Liver (tissue), 8 donors: ENCODE measurements at regions not wholly inside any gene's neighbourhood (a gene's known extent, or its start where the extent isn't known, plus 50 kb on each side); places are given as distances from the start of the nearest gene placed in this dataset.
A peak's percentile ranks its signal among the peaks of the same experiment; 100 is the strongest.

Experiments
- DNase-seq: peaks from one replicate; pipeline ENCODE4 v3.0.0-alpha.2; 2017; ENCODE audit warnings: low spot score
- H3K27ac ChIP-seq, 2 donors: one replicate each; pipeline ENCODE4 v1.7.0; 2013; ENCODE audit warnings: inconsistent platforms in 2 of 2, low read length in 2 of 2, control low read depth in 1 of 2, low read depth in 1 of 2, mild to moderate bottlenecking in 1 of 2
- H3K27me3 ChIP-seq, 4 donors: one replicate each; pipeline versions ENCODE4 v1.6.1 to v1.7.0; 2013; ENCODE audit warnings: low read length in 3 of 4, inconsistent platforms in 1 of 4, mild to moderate bottlenecking in 1 of 4, moderate library complexity in 1 of 4; ENCODE audit not compliant: control insufficient read depth in 4 of 4, insufficient read depth in 4 of 4
- H3K36me3 ChIP-seq, 4 donors: one replicate each; pipeline versions ENCODE4 v1.6.1 to v1.7.0; 2013; ENCODE audit warnings: low read length in 3 of 4, mild to moderate bottlenecking in 3 of 4, low read depth in 1 of 4, moderate library complexity in 1 of 4; ENCODE audit not compliant: control insufficient read depth in 4 of 4, insufficient read depth in 3 of 4
- H3K4me1 ChIP-seq, 4 donors: one replicate each; pipeline versions ENCODE4 v1.6.1 to v1.7.0; 2013; ENCODE audit warnings: low read length in 3 of 4, mild to moderate bottlenecking in 3 of 4, moderate library complexity in 1 of 4; ENCODE audit not compliant: control insufficient read depth in 4 of 4, insufficient read depth in 4 of 4
- H3K4me3 ChIP-seq, 3 donors: one replicate each; pipeline versions ENCODE4 v1.6.1 to v1.7.0; 2013; ENCODE audit warnings: low read length in 3 of 3, control low read depth in 1 of 3, low read depth in 1 of 3, mild to moderate bottlenecking in 1 of 3
- H3K9ac ChIP-seq, 2 donors: one replicate each; pipeline ENCODE4 v1.7.0; 2013; ENCODE audit warnings: low read length in 2 of 2, mild to moderate bottlenecking in 2 of 2, moderate library complexity in 2 of 2, control low read depth in 1 of 2, low read depth in 1 of 2
- H3K9me3 ChIP-seq, 4 donors: one replicate each; pipeline versions ENCODE4 v1.6.1 to v1.7.0; 2013; ENCODE audit warnings: low read length in 3 of 4; ENCODE audit not compliant: control insufficient read depth in 4 of 4
- EGR1 ChIP-seq, 2 donors: IDR thresholded peaks; 2 replicates each; pipeline ENCODE4 v1.6.1; 2016 to 2018; ENCODE audit warnings: antibody characterized with exemption in 2 of 2, low read depth in 2 of 2
- FOXA1 ChIP-seq: IDR thresholded peaks from 2 replicates; pipeline ENCODE4 v1.6.1; 2016; ENCODE audit warnings: antibody characterized with exemption
- FOXA2 ChIP-seq: IDR thresholded peaks from 2 replicates; pipeline ENCODE4 v1.6.1; 2016; ENCODE audit warnings: antibody characterized with exemption
- GABPA ChIP-seq, 2 donors: IDR thresholded peaks in 1 of 2; conservative IDR thresholded peaks in 1 of 2; 2 replicates each; pipeline ENCODE4 v1.6.1; 2016; ENCODE audit warnings: antibody characterized with exemption in 2 of 2, mild to moderate bottlenecking in 1 of 2, moderate library complexity in 1 of 2
- HNF4A ChIP-seq, 2 donors: conservative IDR thresholded peaks; 2 replicates each; pipeline ENCODE4 v1.6.1; 2016; ENCODE audit warnings: antibody characterized with exemption in 2 of 2, mild to moderate bottlenecking in 2 of 2
- HNF4G ChIP-seq: IDR thresholded peaks from 2 replicates; pipeline ENCODE4 v1.6.1; 2016; ENCODE audit warnings: antibody characterized with exemption
- JUND ChIP-seq, 2 donors: IDR thresholded peaks; 2 replicates each; pipeline ENCODE4 v1.6.1; 2016; ENCODE audit warnings: antibody characterized with exemption in 2 of 2
- NR2F2 ChIP-seq: IDR thresholded peaks from 2 replicates; pipeline ENCODE4 v1.6.1; 2016; ENCODE audit warnings: antibody characterized with exemption
- RAD21 ChIP-seq, 2 donors: IDR thresholded peaks; 2 replicates each; pipeline ENCODE4 v1.6.1; 2016; ENCODE audit warnings: antibody characterized with exemption in 2 of 2, mild to moderate bottlenecking in 2 of 2
- RXRA ChIP-seq, 2 donors: IDR thresholded peaks; 2 replicates each; pipeline ENCODE4 v1.6.1; 2017 to 2018; ENCODE audit warnings: antibody characterized with exemption in 2 of 2, mild to moderate bottlenecking in 1 of 2
- SP1 ChIP-seq: IDR thresholded peaks from 2 replicates; pipeline ENCODE4 v1.6.1; 2018; ENCODE audit warnings: antibody characterized with exemption, mild to moderate bottlenecking
- TAF1 ChIP-seq: conservative IDR thresholded peaks from 2 replicates; pipeline ENCODE4 v1.6.1; 2016; ENCODE audit warnings: antibody characterized with exemption, mild to moderate bottlenecking
- YY1 ChIP-seq: IDR thresholded peaks from 2 replicates; pipeline ENCODE4 v1.6.1; 2016; ENCODE audit warnings: antibody characterized with exemption, mild to moderate bottlenecking
- WGBS: extraction: QIAGEN DNeasy Blood & Tissue Kit; methylation state at CpG from one replicate; pipeline ENCODE4 v1.1.7; 2013; 5-methylcytosine and 5-hydroxymethylcytosine counted together
- TF ChIP-seq, protein P1 (sequence below): IDR thresholded peaks from 2 replicates; pipeline ENCODE4 v1.6.1; 2016; ENCODE audit warnings: antibody characterized with exemption, mild to moderate bottlenecking
- TF ChIP-seq, protein P2 (sequence below): IDR thresholded peaks from 2 replicates; pipeline ENCODE4 v1.6.1; 2016; ENCODE audit warnings: antibody characterized with exemption
- TF ChIP-seq, protein P3 (sequence below): IDR thresholded peaks from 2 replicates; pipeline ENCODE4 v1.6.1; 2016; ENCODE audit warnings: antibody characterized with exemption
- TF ChIP-seq, protein P4 (sequence below): fragments of 150-350 bp; IDR thresholded peaks from 2 replicates; pipeline ENCODE4 v1.5.1; 2017; ENCODE audit warnings: improper control_type of control experiment, low read depth, low read length; ENCODE audit not compliant: missing input control
- TF ChIP-seq, protein P5 (sequence below): IDR thresholded peaks from 2 replicates; pipeline ENCODE4 v1.6.1; 2016; ENCODE audit warnings: antibody characterized with exemption
- donor health status: healthy.
- donor health status: healthy.
- donor health status: healthy.
- donor health status: healthy.
- donor health status: healthy.

DNA sequence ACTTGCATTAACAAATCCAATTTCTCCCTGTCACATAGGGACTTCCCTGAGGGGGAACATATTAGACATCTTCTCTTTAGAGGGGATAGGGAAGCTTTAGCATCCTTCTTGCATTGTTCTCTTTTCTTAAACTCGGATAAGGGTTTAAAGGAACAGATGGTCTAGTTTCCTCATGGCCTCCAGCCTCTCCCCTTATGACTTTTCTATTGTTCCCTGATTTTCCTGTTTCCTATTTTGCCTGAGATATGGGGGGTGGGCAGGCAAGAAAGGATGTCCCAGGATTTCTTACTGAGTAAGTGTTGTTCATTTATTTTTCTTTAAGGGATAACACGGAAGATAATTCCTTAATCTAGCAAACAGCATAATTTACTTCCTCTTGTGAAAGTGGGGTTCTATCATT is 107.7 kb upstream of the MAGEE2 start:
- no peaks in the 10 kb centered on the region for H3K9me3 ChIP-seq
- TF ChIP-seq, protein P1, sequence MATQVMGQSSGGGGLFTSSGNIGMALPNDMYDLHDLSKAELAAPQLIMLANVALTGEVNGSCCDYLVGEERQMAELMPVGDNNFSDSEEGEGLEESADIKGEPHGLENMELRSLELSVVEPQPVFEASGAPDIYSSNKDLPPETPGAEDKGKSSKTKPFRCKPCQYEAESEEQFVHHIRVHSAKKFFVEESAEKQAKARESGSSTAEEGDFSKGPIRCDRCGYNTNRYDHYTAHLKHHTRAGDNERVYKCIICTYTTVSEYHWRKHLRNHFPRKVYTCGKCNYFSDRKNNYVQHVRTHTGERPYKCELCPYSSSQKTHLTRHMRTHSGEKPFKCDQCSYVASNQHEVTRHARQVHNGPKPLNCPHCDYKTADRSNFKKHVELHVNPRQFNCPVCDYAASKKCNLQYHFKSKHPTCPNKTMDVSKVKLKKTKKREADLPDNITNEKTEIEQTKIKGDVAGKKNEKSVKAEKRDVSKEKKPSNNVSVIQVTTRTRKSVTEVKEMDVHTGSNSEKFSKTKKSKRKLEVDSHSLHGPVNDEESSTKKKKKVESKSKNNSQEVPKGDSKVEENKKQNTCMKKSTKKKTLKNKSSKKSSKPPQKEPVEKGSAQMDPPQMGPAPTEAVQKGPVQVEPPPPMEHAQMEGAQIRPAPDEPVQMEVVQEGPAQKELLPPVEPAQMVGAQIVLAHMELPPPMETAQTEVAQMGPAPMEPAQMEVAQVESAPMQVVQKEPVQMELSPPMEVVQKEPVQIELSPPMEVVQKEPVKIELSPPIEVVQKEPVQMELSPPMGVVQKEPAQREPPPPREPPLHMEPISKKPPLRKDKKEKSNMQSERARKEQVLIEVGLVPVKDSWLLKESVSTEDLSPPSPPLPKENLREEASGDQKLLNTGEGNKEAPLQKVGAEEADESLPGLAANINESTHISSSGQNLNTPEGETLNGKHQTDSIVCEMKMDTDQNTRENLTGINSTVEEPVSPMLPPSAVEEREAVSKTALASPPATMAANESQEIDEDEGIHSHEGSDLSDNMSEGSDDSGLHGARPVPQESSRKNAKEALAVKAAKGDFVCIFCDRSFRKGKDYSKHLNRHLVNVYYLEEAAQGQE: no peak
- TF ChIP-seq FOXA2 (no peak), FOXA1 (no peak), NR2F2 (peak; percentile 36), HNF4A (conservative IDR thresholded peaks at IDR 0.05) (no peak), RXRA (IDR thresholded peaks at IDR 0.05) (no peak)
- TF ChIP-seq, protein P2, sequence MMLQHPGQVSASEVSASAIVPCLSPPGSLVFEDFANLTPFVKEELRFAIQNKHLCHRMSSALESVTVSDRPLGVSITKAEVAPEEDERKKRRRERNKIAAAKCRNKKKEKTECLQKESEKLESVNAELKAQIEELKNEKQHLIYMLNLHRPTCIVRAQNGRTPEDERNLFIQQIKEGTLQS: no peak
- H3K27ac ChIP-seq: no peak overlapping the region
- DNase-seq: no peak
- 52% methylated on average over 2 of the region's 2 CpGs for WGBS
- H3K36me3 ChIP-seq: no peaks in the 10 kb centered on the region
- no peaks in the 10 kb centered on the region for H3K4me1 ChIP-seq
- H3K9ac ChIP-seq: no peak overlapping the region
- H3K27me3 ChIP-seq: peaks cover 0 to 3% (median 0%) of the 10 kb centered on the region in 4 donors
- no peak overlapping the region for H3K4me3 ChIP-seq

DNA sequence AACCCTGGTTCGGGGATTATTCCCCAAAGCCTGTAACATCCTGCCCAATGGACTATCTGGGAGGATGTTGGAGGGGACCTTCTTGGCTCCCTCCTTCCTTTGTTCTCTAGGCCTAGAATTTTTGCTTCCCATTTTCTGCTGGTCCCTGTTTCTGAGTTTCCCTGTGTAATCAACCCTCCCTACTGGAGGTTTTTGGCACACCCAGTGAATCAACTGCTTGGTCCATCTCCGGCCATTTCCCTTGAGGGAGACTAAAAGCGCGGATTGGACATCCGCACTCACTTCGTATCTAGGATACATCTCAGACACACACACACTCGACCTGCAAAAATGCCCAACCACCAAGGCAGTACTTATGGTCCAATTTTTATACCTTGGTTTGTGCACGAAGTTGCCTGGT is 108.2 kb upstream of the MAGEE2 start:
- no peak overlapping the region for H3K4me3 ChIP-seq
- H3K4me1 ChIP-seq: no peaks in the 10 kb centered on the region
- H3K9ac ChIP-seq: no peak overlapping the region
- no peaks in the 10 kb centered on the region for H3K36me3 ChIP-seq
- 71% methylated on average over 8 of the region's 8 CpGs for WGBS
- TF ChIP-seq RXRA (IDR thresholded peaks at IDR 0.05) (no peak), EGR1 (IDR thresholded peaks at IDR 0.05; ENCODE audit: low read depth in 2 of 2) (no peak), GABPA (IDR thresholded peaks at IDR 0.05 in 1 of 2, conservative IDR thresholded peaks at IDR 0.05 in 1 of 2) (no peak), RAD21 (IDR thresholded peaks at IDR 0.05) (no peak), FOXA2 (no peak), HNF4G (no peak), TAF1 (no peak), JUND (IDR thresholded peaks at IDR 0.05) (no peak), HNF4A (conservative IDR thresholded peaks at IDR 0.05) (no peak), NR2F2 (no peak), FOXA1 (no peak), YY1 (no peak), SP1 (no peak)
- TF ChIP-seq, protein P3, sequence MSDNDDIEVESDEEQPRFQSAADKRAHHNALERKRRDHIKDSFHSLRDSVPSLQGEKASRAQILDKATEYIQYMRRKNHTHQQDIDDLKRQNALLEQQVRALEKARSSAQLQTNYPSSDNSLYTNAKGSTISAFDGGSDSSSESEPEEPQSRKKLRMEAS: no peak
- TF ChIP-seq, protein P1: no peak
- TF ChIP-seq, protein P2: no peak
- TF ChIP-seq, protein P4, sequence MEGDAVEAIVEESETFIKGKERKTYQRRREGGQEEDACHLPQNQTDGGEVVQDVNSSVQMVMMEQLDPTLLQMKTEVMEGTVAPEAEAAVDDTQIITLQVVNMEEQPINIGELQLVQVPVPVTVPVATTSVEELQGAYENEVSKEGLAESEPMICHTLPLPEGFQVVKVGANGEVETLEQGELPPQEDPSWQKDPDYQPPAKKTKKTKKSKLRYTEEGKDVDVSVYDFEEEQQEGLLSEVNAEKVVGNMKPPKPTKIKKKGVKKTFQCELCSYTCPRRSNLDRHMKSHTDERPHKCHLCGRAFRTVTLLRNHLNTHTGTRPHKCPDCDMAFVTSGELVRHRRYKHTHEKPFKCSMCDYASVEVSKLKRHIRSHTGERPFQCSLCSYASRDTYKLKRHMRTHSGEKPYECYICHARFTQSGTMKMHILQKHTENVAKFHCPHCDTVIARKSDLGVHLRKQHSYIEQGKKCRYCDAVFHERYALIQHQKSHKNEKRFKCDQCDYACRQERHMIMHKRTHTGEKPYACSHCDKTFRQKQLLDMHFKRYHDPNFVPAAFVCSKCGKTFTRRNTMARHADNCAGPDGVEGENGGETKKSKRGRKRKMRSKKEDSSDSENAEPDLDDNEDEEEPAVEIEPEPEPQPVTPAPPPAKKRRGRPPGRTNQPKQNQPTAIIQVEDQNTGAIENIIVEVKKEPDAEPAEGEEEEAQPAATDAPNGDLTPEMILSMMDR: no peak
- TF ChIP-seq, protein P5, sequence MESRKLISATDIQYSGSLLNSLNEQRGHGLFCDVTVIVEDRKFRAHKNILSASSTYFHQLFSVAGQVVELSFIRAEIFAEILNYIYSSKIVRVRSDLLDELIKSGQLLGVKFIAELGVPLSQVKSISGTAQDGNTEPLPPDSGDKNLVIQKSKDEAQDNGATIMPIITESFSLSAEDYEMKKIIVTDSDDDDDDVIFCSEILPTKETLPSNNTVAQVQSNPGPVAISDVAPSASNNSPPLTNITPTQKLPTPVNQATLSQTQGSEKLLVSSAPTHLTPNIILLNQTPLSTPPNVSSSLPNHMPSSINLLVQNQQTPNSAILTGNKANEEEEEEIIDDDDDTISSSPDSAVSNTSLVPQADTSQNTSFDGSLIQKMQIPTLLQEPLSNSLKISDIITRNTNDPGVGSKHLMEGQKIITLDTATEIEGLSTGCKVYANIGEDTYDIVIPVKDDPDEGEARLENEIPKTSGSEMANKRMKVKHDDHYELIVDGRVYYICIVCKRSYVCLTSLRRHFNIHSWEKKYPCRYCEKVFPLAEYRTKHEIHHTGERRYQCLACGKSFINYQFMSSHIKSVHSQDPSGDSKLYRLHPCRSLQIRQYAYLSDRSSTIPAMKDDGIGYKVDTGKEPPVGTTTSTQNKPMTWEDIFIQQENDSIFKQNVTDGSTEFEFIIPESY: no peak
- peaks cover 0 to 3% (median 0%) of the 10 kb centered on the region in 4 donors for H3K27me3 ChIP-seq
- H3K27ac ChIP-seq: no peak overlapping the region
- DNase-seq: no peak
- H3K9me3 ChIP-seq: no peaks in the 10 kb centered on the region
